ENCODE measurements at regions not wholly inside any gene's neighbourhood (a gene's known extent, or its start where the extent isn't known, plus 50 kb on each side); places are given as distances from the start of the nearest gene placed in this dataset.

DNA sequence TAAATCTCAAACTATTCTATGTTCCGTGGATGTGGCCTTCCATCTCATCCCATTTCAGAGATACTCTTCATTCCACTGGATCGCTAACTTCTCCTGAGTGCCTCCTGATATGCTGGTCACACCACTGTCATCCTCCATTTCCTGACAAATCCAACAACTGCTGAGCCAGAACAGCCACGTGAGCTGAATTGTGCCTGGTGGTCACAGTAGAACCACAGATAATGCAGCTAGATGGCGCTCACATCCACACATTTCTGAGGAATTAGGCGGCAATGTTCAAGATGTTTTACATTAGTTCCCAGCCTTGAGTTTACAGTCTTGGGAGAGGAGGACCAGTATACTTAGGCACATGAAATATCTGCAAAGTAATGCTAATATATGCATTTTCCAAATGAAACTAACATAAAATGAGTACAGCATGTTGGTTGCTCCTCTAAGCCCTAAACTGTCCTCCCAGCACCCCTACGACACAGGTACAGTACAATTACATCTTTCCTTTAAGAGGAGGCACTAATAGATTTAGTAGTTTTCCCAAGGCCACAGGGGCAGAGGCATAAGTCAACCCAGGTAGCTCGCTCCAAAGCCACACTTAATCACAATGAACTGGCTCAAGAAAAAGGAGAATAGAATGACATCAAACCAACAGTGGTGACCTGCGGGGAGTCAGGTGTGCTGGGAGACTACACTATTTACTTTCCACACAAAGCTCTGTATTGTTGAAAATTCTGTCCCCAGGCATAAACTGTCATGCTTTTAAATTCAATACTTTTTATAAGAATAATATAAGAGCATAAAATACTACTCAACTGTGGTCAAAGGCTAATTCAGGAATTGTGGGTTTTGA lies 134.2 kb downstream of the CHIC2 start:
- Histone ChIP-seq H3K4me1 (ENCODE audit: insufficient read depth) (no peaks in the 10 kb centered on the region), H3K4me2 (no peak overlapping the region), H3K4me3 (no peak overlapping the region), H3K79me2 (no peaks in the 10 kb centered on the region), H2AFZ (no peak overlapping the region), H3K9me3 (ENCODE audit: low read depth) (no peaks in the 10 kb centered on the region), H3K27ac (no peak overlapping the region), H3K27me3 (no peaks in the 10 kb centered on the region), H4K20me1 (ENCODE audit: insufficient read depth, poor library complexity, severe bottlenecking) (no peaks in the 10 kb centered on the region), H3K9me2 (replicated peaks; ENCODE audit: insufficient read depth) (no peaks in the 10 kb centered on the region), H3K36me3 (replicated peaks; ENCODE audit: insufficient read depth, low read depth) (no peaks in the 10 kb centered on the region)
- DNase-seq (ENCODE audit: low spot score), result peak; percentile 89
- WGBS (ENCODE audit: low lambda C conversion rate, missing lambda C conversion rate), result 33% methylated on average over 8 of the region's 8 CpGs
- TF ChIP-seq EZH2phosphoT487 (IDR thresholded peaks at IDR 0.05; ENCODE audit: low read depth, severe bottlenecking, unreplicated experiment) (no peak), EZH2 (IDR thresholded peaks at IDR 0.05; ENCODE audit: borderline replicate concordance) (no peak)
- TF ChIP-seq, protein P1, sequence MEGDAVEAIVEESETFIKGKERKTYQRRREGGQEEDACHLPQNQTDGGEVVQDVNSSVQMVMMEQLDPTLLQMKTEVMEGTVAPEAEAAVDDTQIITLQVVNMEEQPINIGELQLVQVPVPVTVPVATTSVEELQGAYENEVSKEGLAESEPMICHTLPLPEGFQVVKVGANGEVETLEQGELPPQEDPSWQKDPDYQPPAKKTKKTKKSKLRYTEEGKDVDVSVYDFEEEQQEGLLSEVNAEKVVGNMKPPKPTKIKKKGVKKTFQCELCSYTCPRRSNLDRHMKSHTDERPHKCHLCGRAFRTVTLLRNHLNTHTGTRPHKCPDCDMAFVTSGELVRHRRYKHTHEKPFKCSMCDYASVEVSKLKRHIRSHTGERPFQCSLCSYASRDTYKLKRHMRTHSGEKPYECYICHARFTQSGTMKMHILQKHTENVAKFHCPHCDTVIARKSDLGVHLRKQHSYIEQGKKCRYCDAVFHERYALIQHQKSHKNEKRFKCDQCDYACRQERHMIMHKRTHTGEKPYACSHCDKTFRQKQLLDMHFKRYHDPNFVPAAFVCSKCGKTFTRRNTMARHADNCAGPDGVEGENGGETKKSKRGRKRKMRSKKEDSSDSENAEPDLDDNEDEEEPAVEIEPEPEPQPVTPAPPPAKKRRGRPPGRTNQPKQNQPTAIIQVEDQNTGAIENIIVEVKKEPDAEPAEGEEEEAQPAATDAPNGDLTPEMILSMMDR (IDR thresholded peaks at IDR 0.05; ENCODE audit: poor library complexity), result peak; percentile 88

DNA sequence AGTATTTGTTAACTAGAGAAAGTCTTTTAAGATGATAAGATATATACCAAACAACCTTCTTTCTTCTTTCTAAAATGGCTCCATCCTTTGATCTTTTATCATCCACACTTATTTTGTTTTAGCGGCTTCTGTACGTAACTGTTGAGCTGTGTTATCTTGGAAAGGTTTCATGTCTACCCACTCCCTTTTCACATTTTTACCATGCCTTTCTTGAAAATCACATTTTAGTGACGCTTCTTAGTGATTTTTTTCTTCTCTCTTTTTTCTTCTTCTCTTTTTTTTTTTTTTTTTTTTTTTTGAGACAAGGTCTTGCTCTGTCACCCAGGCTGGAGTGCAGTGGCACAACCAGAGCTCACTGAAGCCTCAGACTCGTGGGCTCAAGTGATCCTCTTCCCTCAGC lies 135.1 kb downstream of the CHIC2 start:
- Histone ChIP-seq H3K4me2 (no peak overlapping the region), H3K9me3 (ENCODE audit: low read depth) (no peaks in the 10 kb centered on the region), H3K27me3 (no peaks in the 10 kb centered on the region), H3K4me1 (ENCODE audit: insufficient read depth) (no peaks in the 10 kb centered on the region), H3K9me2 (replicated peaks; ENCODE audit: insufficient read depth) (no peaks in the 10 kb centered on the region), H4K20me1 (ENCODE audit: insufficient read depth, poor library complexity, severe bottlenecking) (no peaks in the 10 kb centered on the region), H2AFZ (no peak overlapping the region), H3K36me3 (replicated peaks; ENCODE audit: insufficient read depth, low read depth) (no peaks in the 10 kb centered on the region), H3K27ac (no peak overlapping the region), H3K79me2 (no peaks in the 10 kb centered on the region), H3K4me3 (no peak overlapping the region)
- WGBS (ENCODE audit: low lambda C conversion rate, missing lambda C conversion rate), result 66% methylated on average over 4 of the region's 4 CpGs
- DNase-seq (ENCODE audit: low spot score), result no peak
- TF ChIP-seq EZH2phosphoT487 (IDR thresholded peaks at IDR 0.05; ENCODE audit: low read depth, severe bottlenecking, unreplicated experiment) (no peak), EZH2 (IDR thresholded peaks at IDR 0.05; ENCODE audit: borderline replicate concordance) (no peak)
- TF ChIP-seq, protein P1 (IDR thresholded peaks at IDR 0.05; ENCODE audit: poor library complexity), result no peak

DNA sequence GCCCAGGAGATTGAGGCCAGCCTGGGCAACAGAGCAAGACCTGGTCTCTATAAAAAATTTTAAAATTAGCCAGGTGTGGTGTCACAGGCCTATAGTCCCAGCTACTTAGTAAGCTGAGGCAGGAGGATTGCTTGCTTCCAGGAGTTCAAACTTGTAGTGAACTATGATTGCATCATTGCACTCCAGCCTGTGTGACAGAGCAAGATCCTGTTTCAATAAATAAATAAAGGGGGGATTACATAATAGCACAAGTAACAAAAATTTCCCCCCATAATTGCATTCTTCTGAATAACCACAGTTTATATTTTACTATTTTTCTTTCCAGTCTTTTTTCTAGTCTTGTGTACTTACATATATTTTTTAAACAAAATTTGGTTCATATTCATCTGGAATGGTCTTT lies 135.6 kb downstream of the CHIC2 start:
- no peak overlapping the region for H3K4me3 ChIP-seq
- no peak overlapping the region for H3K4me2 ChIP-seq
- no peaks in the 10 kb centered on the region for H3K27me3 ChIP-seq
- no peak for DNase-seq (ENCODE audit: low spot score)
- no peaks in the 10 kb centered on the region for H3K9me2 ChIP-seq (replicated peaks; ENCODE audit: insufficient read depth)
- no peaks in the 10 kb centered on the region for H3K79me2 ChIP-seq
- no peaks in the 10 kb centered on the region for H3K9me3 ChIP-seq (ENCODE audit: low read depth)
- TF ChIP-seq, protein P1 (IDR thresholded peaks at IDR 0.05; ENCODE audit: poor library complexity), result no peak
- TF ChIP-seq EZH2phosphoT487 (IDR thresholded peaks at IDR 0.05; ENCODE audit: low read depth, severe bottlenecking, unreplicated experiment), result no peak
- no peak for TF ChIP-seq EZH2 (IDR thresholded peaks at IDR 0.05; ENCODE audit: borderline replicate concordance)
- H3K27ac ChIP-seq, result no peak overlapping the region
- no peaks in the 10 kb centered on the region for H3K36me3 ChIP-seq (replicated peaks; ENCODE audit: insufficient read depth, low read depth)
- H2AFZ ChIP-seq, result no peak overlapping the region
- H3K4me1 ChIP-seq (ENCODE audit: insufficient read depth), result no peaks in the 10 kb centered on the region
- no peaks in the 10 kb centered on the region for H4K20me1 ChIP-seq (ENCODE audit: insufficient read depth, poor library complexity, severe bottlenecking)

All from hepatocyte (in vitro differentiated cells).